H9 (cell line): ENCODE measurements at regions not wholly inside any gene's neighbourhood (a gene's known extent, or its start where the extent isn't known, plus 50 kb on each side); places are given as distances from the start of the nearest gene placed in this dataset.

ENCODE experiments used
- DNase-seq: peaks from one replicate; pipeline ENCODE4 v3.0.0-alpha.2; 2017
- H2AFZ ChIP-seq: one replicate; pipeline ENCODE4 v1.6.1; 2013; ENCODE audit warnings: mild to moderate bottlenecking, low read length, control low read depth, moderate library complexity
- H2AK5ac ChIP-seq: 2 replicates; pipeline ENCODE4 v1.6.1; 2013; ENCODE audit warnings: low read length, control low read depth, mixed read lengths; ENCODE audit not compliant: insufficient read length
- H2BK120ac ChIP-seq: one replicate; pipeline ENCODE4 v1.6.1; 2013; ENCODE audit warnings: low read depth, mild to moderate bottlenecking, low read length, control low read depth, inconsistent platforms; ENCODE audit not compliant: poor library complexity, severe bottlenecking
- H2BK12ac ChIP-seq: 2 replicates; pipeline ENCODE4 v1.6.1; 2013; ENCODE audit warnings: low read length, control low read depth, mixed read lengths, low read depth; ENCODE audit not compliant: insufficient read length
- H2BK15ac ChIP-seq: 2 replicates; pipeline ENCODE4 v1.6.1; 2013; ENCODE audit warnings: low read depth, low read length, control low read depth
- H2BK20ac ChIP-seq: one replicate; pipeline ENCODE4 v1.6.1; 2013; ENCODE audit warnings: low read depth, mild to moderate bottlenecking, low read length, control low read depth, inconsistent platforms; ENCODE audit not compliant: poor library complexity, severe bottlenecking
- H2BK5ac ChIP-seq: 2 replicates; pipeline ENCODE4 v1.6.1; 2013; ENCODE audit warnings: low read length, control low read depth, mixed read lengths; ENCODE audit not compliant: insufficient read length
- H3K14ac ChIP-seq: 2 replicates; pipeline ENCODE4 v1.6.1; 2013; ENCODE audit warnings: low read length, control low read depth; ENCODE audit not compliant: insufficient read depth
- H3K18ac ChIP-seq: 2 replicates; pipeline ENCODE4 v1.6.1; 2013; ENCODE audit warnings: low read depth, mild to moderate bottlenecking, mixed read lengths, low read length, control low read depth; ENCODE audit not compliant: insufficient read length
- H3K23ac ChIP-seq: 2 replicates; pipeline ENCODE4 v1.6.1; 2013; ENCODE audit warnings: low read length, control low read depth, mixed read lengths, low read depth; ENCODE audit not compliant: insufficient read length
- H3K23me2 ChIP-seq: 2 replicates; pipeline ENCODE4 v1.6.1; 2013; ENCODE audit warnings: low read depth, mild to moderate bottlenecking, mixed read lengths, low read length, control low read depth; ENCODE audit not compliant: insufficient read length, poor library complexity, severe bottlenecking
- H3K27ac ChIP-seq: 2 replicates; pipeline ENCODE4 v1.5.1; 2013; ENCODE audit warnings: low read length, control low read depth, mixed read lengths, low read depth; ENCODE audit not compliant: insufficient read length
- H3K27me3 ChIP-seq: 2 replicates; pipeline ENCODE4 v1.6.1; 2013; ENCODE audit warnings: low read length, control low read depth, inconsistent platforms; ENCODE audit not compliant: insufficient read depth
- H3K4ac ChIP-seq: 2 replicates; pipeline ENCODE4 v1.6.1; 2013; ENCODE audit warnings: low read depth, mild to moderate bottlenecking, control low read depth, inconsistent platforms, low read length, moderate library complexity
- H3K4me1 ChIP-seq: 2 replicates; pipeline ENCODE4 v1.6.1; 2013; ENCODE audit warnings: low read length, control low read depth, inconsistent platforms; ENCODE audit not compliant: insufficient read depth
- H3K4me2 ChIP-seq: 2 replicates; pipeline ENCODE4 v1.6.1; 2013; ENCODE audit warnings: low read length, control low read depth, mixed read lengths; ENCODE audit not compliant: insufficient read length, insufficient read depth
- H3K56ac ChIP-seq: 2 replicates; pipeline ENCODE4 v1.6.1; 2013; ENCODE audit warnings: low read depth, mild to moderate bottlenecking, mixed read lengths, low read length, control low read depth; ENCODE audit not compliant: insufficient read length
- H3K79me1 ChIP-seq: 2 replicates; pipeline ENCODE4 v1.6.1; 2013; ENCODE audit warnings: low read depth, mild to moderate bottlenecking, moderate library complexity, low read length, control low read depth, inconsistent platforms; ENCODE audit not compliant: insufficient read depth, poor library complexity, severe bottlenecking
- H3K79me2 ChIP-seq: 2 replicates; pipeline ENCODE4 v1.6.1; 2013; ENCODE audit warnings: low read length, control low read depth, inconsistent platforms; ENCODE audit not compliant: insufficient read depth
- H3K9ac ChIP-seq: 2 replicates; pipeline ENCODE4 v1.6.1; 2013; ENCODE audit warnings: low read length, control low read depth, mixed read lengths; ENCODE audit not compliant: insufficient read length; ENCODE audit errors: extremely low read depth
- H3K9me3 ChIP-seq: one replicate; pipeline ENCODE4 v1.6.1; 2013; ENCODE audit warnings: low read depth, low read length, inconsistent platforms; ENCODE audit not compliant: control insufficient read depth
- H3T11ph ChIP-seq: one replicate; pipeline ENCODE4 v1.6.1; 2013; ENCODE audit warnings: mild to moderate bottlenecking, low read length, control low read depth, inconsistent platforms
- H4K20me1 ChIP-seq: one replicate; pipeline ENCODE4 v1.6.1; 2013; ENCODE audit not compliant: control insufficient read depth, insufficient read length, insufficient read depth
- H4K5ac ChIP-seq: 2 replicates; pipeline ENCODE4 v1.6.1; 2013; ENCODE audit warnings: low read depth, mild to moderate bottlenecking, mixed read lengths, low read length, control low read depth; ENCODE audit not compliant: insufficient read length
- H4K8ac ChIP-seq: replicated peaks from 2 replicates; pipeline ENCODE4 v1.6.1; 2013; ENCODE audit warnings: low read length, control low read depth, mixed read lengths, low read depth; ENCODE audit not compliant: insufficient read length
- H4K91ac ChIP-seq: 2 replicates; pipeline ENCODE4 v1.6.1; 2013; ENCODE audit warnings: low read depth, mild to moderate bottlenecking, moderate library complexity, mixed read lengths, low read length, control low read depth; ENCODE audit not compliant: insufficient read length
- H3K27ac Mint-ChIP-seq, 3 experiments: 2 replicates in 2 of 3; 3 replicates in 1 of 3; pipeline ENCODE4 v1.8.0; 2020 to 2021; ENCODE audit warnings: mixed read lengths in 3 of 3, mild to moderate bottlenecking in 1 of 3, moderate library complexity in 1 of 3
- H3K27me3 Mint-ChIP-seq: 2 replicates; pipeline ENCODE4 v1.8.0; 2021; ENCODE audit warnings: low read depth, mild to moderate bottlenecking, moderate library complexity, mixed read lengths
- H3K36me3 Mint-ChIP-seq, 3 experiments: 2 replicates in 2 of 3; 3 replicates in 1 of 3; pipeline ENCODE4 v1.8.0; 2020 to 2021; ENCODE audit warnings: low read depth in 3 of 3, mixed read lengths in 3 of 3; ENCODE audit not compliant: insufficient read depth in 1 of 3
- H3K4me1 Mint-ChIP-seq, 2 experiments: 2 replicates each; pipeline ENCODE4 v1.8.0; 2020; ENCODE audit warnings: mixed read lengths in 2 of 2
- H3K4me3 Mint-ChIP-seq, 2 experiments: 2 replicates in 1 of 2; 3 replicates in 1 of 2; pipeline ENCODE4 v1.8.0; 2020 to 2021; ENCODE audit warnings: mild to moderate bottlenecking in 2 of 2, mixed read lengths in 2 of 2, moderate library complexity in 1 of 2
- H3K9me3 Mint-ChIP-seq, 2 experiments: 2 replicates in 1 of 2; 3 replicates in 1 of 2; pipeline ENCODE4 v1.8.0; 2020; ENCODE audit warnings: mild to moderate bottlenecking in 2 of 2, mixed read lengths in 2 of 2, moderate library complexity in 1 of 2
- WGBS: extraction: QIAGEN DNeasy Blood & Tissue Kit; methylation state at CpG from one replicate; pipeline ENCODE4 v1.1.7; 2013; ENCODE audit warnings: missing lambda C conversion rate, low lambda C conversion rate, mixed read lengths; ENCODE audit not compliant: insufficient read length; ENCODE audit errors: extremely low coverage; 5-methylcytosine and 5-hydroxymethylcytosine counted together
- TF ChIP-seq, protein P1 (sequence below): fragments of 200-600 bp; sonication (generic); conservative IDR thresholded peaks from 3 replicates; pipeline ENCODE4 v1.8.0; 2021; ENCODE audit warnings: antibody characterized with exemption, mild to moderate bottlenecking

DNA sequence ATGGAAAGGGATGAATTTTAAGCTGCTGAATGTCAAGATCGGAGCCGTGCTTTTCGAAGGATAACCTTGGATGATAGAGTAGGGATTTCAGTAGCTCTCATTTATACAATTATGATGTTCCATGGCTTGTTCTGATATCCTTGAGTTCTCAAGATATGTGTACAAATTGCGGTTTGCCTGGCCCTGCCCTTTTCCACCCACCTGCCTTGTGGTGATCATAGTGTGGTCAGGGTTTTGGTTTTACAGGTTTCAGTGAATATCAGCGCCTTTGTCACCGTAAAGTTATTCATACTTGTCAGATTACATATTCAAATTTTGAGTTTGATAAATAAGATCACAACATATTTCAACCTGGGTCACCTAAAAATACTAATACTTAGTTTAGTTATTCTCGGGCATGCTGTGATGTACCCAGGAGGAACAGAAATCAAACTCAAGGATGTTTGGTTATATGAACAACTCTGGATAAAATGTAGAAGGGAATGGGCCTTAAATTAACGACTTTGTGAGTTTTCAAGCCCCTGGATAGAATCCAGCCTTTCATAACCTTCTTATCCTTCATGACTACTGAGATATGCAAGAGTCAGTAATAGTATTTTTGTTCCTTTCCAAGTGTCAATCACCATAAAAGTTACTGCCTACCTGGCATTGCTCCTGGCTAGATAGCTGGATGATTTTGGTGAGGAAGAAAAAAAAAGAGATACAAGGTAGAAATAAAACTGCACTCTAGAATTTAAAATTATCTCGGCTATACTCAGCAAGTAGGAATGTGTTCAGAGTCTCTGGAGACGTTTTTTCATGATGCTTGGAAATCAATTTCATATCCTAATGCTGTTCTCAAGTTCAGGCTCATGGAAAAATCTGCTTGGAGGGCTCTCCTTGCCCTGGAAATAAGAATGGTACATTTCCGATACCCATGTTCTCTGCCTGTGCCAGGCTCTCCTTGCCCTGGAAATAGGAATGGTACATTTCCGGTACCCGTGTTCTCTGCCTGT, 209.2 kb upstream of the TPRG1 start:
- H3K9me3 ChIP-seq, result no peaks in the 10 kb centered on the region
- no peak overlapping the region for H2BK15ac ChIP-seq
- H3K14ac ChIP-seq, result no peak overlapping the region
- H3K56ac ChIP-seq, result no peak overlapping the region
- no peaks in the 10 kb centered on the region for H4K20me1 ChIP-seq
- no peaks in the 10 kb centered on the region for H3K4me1 Mint-ChIP-seq
- H3K9me3 Mint-ChIP-seq, result no peaks in the 10 kb centered on the region
- H3K23me2 ChIP-seq, result no peaks in the 10 kb centered on the region
- H2AFZ ChIP-seq, result no peak overlapping the region
- no peak overlapping the region for H3K4me2 ChIP-seq
- no peaks in the 10 kb centered on the region for H3K4me1 ChIP-seq
- no peak overlapping the region for H3T11ph ChIP-seq
- no peak overlapping the region for H3K23ac ChIP-seq
- H3K4ac ChIP-seq, result no peak overlapping the region
- H2AK5ac ChIP-seq, result no peak overlapping the region
- TF ChIP-seq, protein P1, sequence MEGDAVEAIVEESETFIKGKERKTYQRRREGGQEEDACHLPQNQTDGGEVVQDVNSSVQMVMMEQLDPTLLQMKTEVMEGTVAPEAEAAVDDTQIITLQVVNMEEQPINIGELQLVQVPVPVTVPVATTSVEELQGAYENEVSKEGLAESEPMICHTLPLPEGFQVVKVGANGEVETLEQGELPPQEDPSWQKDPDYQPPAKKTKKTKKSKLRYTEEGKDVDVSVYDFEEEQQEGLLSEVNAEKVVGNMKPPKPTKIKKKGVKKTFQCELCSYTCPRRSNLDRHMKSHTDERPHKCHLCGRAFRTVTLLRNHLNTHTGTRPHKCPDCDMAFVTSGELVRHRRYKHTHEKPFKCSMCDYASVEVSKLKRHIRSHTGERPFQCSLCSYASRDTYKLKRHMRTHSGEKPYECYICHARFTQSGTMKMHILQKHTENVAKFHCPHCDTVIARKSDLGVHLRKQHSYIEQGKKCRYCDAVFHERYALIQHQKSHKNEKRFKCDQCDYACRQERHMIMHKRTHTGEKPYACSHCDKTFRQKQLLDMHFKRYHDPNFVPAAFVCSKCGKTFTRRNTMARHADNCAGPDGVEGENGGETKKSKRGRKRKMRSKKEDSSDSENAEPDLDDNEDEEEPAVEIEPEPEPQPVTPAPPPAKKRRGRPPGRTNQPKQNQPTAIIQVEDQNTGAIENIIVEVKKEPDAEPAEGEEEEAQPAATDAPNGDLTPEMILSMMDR, result no peak
- H4K5ac ChIP-seq, result no peak overlapping the region
- no peak overlapping the region for H3K18ac ChIP-seq
- no peak overlapping the region for H2BK5ac ChIP-seq
- H2BK120ac ChIP-seq, result no peak overlapping the region
- H3K4me3 Mint-ChIP-seq, result no peak overlapping the region
- no peaks in the 10 kb centered on the region for H3K27me3 Mint-ChIP-seq
- WGBS, result no CpG with 5 or more reads among the region's 13 CpGs
- no peak overlapping the region for H3K9ac ChIP-seq
- H3K27me3 ChIP-seq, result no peaks in the 10 kb centered on the region
- no peak overlapping the region for H2BK12ac ChIP-seq
- no peaks in the 10 kb centered on the region for H3K79me1 ChIP-seq
- H3K79me2 ChIP-seq, result no peaks in the 10 kb centered on the region
- no peak overlapping the region for H4K91ac ChIP-seq
- no peak overlapping the region; a peak in 1 of 7 replicates for H3K27ac Mint-ChIP-seq
- DNase-seq, result no peak
- H4K8ac ChIP-seq, result no peak overlapping the region
- H3K36me3 Mint-ChIP-seq, result no peaks in the 10 kb centered on the region
- H2BK20ac ChIP-seq, result no peak overlapping the region
- H3K27ac ChIP-seq, result no peak overlapping the region
